Stimulated activated effector memory CD8-positive, alpha-beta T cell treated with anti-CD3 and anti-CD28 coated beads, Interleukin-12 subunit alpha, Interleukin-12 subunit beta, amount 100 ng/mL, for 72 hours (primary cell): ENCODE measurements at regions not wholly inside any gene's neighbourhood (a gene's known extent, or its start where the extent isn't known, plus 50 kb on each side); places are given as distances from the start of the nearest gene placed in this dataset.
"Not testable (repeated sequence)": the region's sequence is repeated elsewhere in the genome, so short reads cannot be mapped to it uniquely, and the experiment has no call there.

Source experiments
- ATAC-seq: fragments of 150-1000 bp; cut with Tn5 transposase; 2 replicates; pipeline ENCODE4 v1.10.0; 2021
- DNase-seq, 2 donors: peaks; one replicate each; pipeline ENCODE4 v3.0.0; 2021 to 2022; ENCODE audit warnings: low spot score in 2 of 2
- H3K27ac Mint-ChIP-seq: one replicate; pipeline ENCODE4 v1.8.0; 2022; ENCODE audit warnings: mild to moderate bottlenecking, mixed read lengths
- H3K36me3 Mint-ChIP-seq: one replicate; pipeline ENCODE4 v1.8.0; 2022; ENCODE audit warnings: mild to moderate bottlenecking, mixed read lengths
- H3K4me1 Mint-ChIP-seq: one replicate; pipeline ENCODE4 v1.8.0; 2022; ENCODE audit warnings: mixed read lengths
- H3K4me3 Mint-ChIP-seq: one replicate; pipeline ENCODE4 v1.8.0; 2022; ENCODE audit warnings: mild to moderate bottlenecking, mixed read lengths
- H3K9me3 Mint-ChIP-seq: one replicate; pipeline ENCODE4 v1.8.0; 2022; ENCODE audit warnings: mixed read lengths

DNA sequence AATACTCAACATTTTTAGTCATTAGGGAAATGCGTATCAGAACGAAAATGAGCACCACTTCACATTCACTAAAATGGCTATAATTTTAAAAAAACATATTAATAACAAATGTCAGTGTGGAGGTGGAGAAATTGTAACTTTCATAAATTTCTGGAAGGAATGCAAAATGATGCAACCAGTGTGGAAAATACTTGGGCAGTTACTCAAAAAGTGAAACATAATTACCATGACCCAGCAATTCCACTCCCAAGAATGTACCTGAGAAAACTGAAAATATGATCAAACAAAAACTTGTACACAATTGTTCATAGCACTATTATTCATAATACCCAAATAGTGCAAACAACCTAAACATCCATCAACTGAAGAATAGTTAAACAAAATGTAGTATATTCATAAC is 76.1 kb upstream of the FAM241A start:
- DNase-seq (no peak), ATAC-seq (no peak)
- no peaks in the 10 kb centered on the region for H3K36me3 Mint-ChIP-seq
- H3K4me1 Mint-ChIP-seq: no peaks in the 10 kb centered on the region
- H3K9me3 Mint-ChIP-seq: no peaks in the 10 kb centered on the region
- no peak overlapping the region for H3K27ac Mint-ChIP-seq
- no peak overlapping the region for H3K4me3 Mint-ChIP-seq

DNA sequence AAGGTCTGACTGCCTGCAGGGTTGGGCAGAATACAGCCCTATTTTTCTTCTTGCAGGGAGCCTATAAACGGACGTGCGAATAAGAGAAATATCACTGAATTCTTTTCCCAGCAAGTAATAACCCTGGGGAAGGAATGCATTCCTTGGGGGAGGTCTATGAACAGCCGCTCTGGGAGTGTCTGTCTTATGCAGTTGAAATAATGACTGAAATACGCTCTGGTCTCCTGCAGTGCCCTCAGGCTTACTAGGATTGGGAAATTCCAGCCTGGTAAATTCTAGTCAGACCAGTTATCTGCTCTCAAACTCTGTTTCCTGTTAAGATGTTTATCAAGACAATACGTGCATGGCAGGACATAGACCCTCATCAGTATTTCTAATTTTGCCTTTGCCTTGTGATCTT is 72.1 kb upstream of the FAM241A start:
- ATAC-seq (no peak), DNase-seq (no peak)
- Mint-ChIP-seq H3K4me3 (no peak overlapping the region), H3K9me3 (no peaks in the 10 kb centered on the region), H3K4me1 (no peaks in the 10 kb centered on the region), H3K36me3 (no peaks in the 10 kb centered on the region), H3K27ac (no peak overlapping the region)

DNA sequence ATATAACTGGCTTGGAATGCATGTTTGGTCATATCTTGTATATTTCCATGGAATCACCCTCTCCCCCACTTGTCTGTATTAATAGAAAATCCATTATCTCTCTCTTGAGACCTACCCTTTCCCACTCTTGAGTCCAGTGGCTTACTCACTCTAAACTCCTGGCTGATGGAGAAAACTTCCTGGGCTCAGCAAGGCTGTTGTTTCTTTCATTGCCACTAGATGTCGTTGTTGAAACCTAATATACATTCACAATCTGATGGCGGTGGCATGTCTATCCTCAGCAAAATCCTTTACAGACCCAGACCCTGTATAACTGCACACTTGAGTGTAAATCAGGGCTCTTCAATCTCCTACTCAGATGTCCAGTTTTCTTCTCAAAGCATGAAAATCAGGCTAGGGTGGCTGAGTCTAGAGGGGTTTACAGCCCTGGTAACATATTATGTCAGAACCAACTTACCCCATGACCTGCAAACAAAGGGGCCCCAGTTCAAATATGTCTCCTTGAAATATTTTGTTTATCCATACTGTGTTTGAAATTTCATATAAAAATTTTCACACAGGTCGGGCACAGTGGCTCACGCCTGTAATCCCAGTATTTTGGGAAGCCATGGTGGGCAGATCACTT is 70.0 kb upstream of the FAM241A start:
- Mint-ChIP-seq H3K36me3 (no peaks in the 10 kb centered on the region), H3K9me3 (no peaks in the 10 kb centered on the region), H3K27ac (no peak overlapping the region), H3K4me3 (no peak overlapping the region), H3K4me1 (no peaks in the 10 kb centered on the region)
- DNase-seq (peak in 1 of 2 donors; percentile 61), ATAC-seq (peak; percentile 63)

DNA sequence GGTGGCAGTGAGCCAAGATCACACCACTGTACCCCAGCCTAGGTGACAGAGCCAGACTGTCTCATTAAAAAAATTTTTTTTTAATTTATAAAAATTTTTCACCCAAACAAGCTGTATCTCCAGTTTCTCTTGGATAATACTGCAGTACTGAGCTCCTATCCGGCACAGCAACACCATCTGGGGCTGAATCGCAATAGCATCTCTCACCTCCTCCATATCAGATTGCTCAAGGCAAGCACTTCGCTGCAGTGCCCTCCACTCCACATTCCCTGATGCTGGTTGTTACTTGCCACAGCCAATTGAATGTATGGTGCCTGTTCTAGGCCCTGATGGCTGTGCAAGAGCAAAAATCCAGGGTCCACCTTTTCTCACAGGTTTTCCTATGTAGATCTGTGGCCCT is 69.3 kb upstream of the FAM241A start:
- no peak overlapping the region for H3K27ac Mint-ChIP-seq
- no peaks in the 10 kb centered on the region for H3K9me3 Mint-ChIP-seq
- H3K36me3 Mint-ChIP-seq: no peaks in the 10 kb centered on the region
- H3K4me3 Mint-ChIP-seq: no peak overlapping the region
- no peak for DNase-seq
- ATAC-seq: no peak
- H3K4me1 Mint-ChIP-seq: no peaks in the 10 kb centered on the region

DNA sequence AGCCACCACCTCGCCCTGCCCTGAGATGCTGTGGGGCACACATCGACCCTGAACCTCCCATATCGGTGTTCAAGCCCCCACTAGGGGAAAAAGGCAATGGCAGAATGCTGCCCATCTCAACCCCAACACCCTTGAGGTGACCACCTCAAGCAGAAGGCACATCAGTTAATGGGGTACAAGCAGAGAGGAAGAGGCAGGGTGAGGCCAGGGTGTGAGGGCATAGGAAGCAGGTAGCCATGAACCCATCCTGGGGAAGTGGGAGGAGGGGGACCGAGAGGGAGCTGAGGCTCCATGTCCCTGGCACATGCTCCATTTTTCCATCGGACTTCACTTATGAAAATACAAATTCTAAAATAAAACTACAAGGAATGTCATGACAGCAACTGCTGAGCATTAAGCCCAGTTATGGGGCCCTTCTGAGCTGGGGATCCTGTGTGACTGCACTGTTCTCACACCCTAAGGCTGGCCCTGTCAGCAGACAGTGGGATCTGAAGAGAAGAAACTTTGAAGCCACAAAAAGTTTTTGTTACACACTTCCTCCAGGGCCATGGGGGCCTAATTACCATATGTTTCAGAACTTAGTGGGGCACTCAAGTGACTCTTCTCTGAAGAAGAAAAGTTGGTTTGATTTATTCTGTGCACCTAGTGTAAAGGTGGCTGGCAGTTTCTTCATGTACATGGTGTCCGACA is 68.2 kb upstream of the FAM241A start:
- DNase-seq: no peak
- no peaks in the 10 kb centered on the region for H3K4me1 Mint-ChIP-seq
- H3K4me3 Mint-ChIP-seq: no peak overlapping the region
- no peaks in the 10 kb centered on the region for H3K9me3 Mint-ChIP-seq
- H3K27ac Mint-ChIP-seq: no peak overlapping the region
- peak; percentile 47 for ATAC-seq
- no peaks in the 10 kb centered on the region for H3K36me3 Mint-ChIP-seq

DNA sequence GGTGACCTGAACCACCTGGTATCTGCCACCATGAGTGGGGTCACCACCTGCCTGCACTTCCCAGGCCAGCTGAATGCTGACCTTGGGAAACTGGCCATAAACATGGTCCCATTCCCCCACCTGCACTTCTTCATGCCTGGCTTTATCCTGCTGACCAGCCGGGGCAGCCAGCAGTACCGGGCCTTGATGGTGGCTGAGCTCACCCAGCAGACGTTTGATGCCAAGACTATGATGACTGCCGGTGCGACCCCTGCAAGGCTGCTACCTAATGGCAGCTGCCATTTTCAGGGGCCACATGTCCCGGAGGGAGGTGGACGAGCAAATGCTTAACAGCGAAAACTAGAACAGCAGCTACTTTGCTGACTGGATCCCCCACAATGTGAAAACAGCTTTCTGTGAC is 67.5 kb upstream of the FAM241A start:
- H3K4me3 Mint-ChIP-seq: no peak overlapping the region
- no peak overlapping the region for H3K27ac Mint-ChIP-seq
- DNase-seq (no peak), ATAC-seq (peak; percentile 43)
- no peaks in the 10 kb centered on the region for H3K4me1 Mint-ChIP-seq
- no peaks in the 10 kb centered on the region for H3K9me3 Mint-ChIP-seq
- H3K36me3 Mint-ChIP-seq: no peaks in the 10 kb centered on the region

DNA sequence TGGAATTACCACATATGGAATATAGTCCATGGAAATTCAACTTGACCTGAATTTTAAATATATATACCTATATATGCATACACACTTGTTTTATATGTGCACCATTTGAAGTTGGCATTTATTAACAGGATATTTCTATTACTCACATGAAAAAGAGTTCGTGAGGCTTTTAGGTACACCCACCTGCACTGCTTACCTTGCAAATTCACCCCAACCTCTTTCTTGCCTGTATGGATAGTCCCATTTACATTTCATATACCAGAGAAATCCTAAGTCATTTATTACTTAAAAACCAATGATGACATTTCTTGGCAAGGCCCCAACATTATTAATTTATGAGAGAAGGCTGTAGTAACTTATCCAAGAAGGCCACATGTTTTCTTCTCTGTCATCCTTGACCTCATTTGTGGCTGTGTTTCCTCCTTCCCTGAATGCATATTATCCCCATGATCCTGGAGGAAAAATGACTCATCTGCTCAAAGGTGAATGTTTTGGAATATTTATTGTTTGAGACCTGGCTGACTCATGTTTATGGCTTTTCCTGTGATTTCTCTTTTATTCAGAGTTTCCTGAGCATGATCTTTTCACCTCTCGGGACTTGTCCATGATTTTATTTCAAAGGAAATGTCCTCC is 62.2 kb upstream of the FAM241A start:
- H3K27ac Mint-ChIP-seq: no peak overlapping the region
- no peak overlapping the region for H3K4me3 Mint-ChIP-seq
- H3K9me3 Mint-ChIP-seq: no peaks in the 10 kb centered on the region
- H3K4me1 Mint-ChIP-seq: no peaks in the 10 kb centered on the region
- no peaks in the 10 kb centered on the region for H3K36me3 Mint-ChIP-seq
- ATAC-seq: no peak
- DNase-seq: no peak

DNA sequence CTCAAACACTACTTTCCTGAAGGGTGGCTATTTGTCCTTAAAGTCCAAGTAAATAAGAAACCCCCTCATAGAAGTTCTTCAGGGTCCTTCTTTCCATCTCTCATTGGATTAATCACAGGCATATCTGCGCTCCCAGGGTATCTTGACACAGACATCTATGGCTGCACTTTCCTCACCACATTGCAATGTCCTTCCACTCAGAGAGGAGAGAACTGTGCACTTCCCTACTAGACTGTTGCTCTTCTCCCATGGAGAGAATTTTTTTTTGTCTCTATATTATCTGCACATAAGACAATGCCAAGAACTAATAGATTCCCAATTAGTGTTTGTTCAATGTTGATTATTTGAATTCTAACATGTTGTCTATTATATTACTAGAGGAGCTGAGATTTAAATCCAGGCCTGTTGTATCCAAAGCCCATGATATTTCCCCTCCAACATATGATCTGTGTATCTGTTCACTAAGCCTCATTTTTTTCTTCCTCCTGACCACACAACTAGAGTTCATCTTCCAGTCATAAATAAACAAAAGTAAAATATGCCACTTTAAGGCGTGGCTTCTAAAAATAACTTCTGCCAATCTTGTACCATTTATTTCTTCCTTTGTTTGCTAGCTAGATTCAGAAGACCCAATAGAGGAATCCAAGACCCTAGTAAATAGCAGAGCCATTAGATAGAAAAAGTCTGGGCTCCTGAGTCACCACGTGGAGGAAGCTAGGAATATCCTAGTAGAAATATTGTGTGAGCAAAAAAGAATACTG is 61.5 kb upstream of the FAM241A start:
- Mint-ChIP-seq H3K4me3 (no peak overlapping the region), H3K4me1 (no peaks in the 10 kb centered on the region), H3K36me3 (no peaks in the 10 kb centered on the region), H3K9me3 (no peaks in the 10 kb centered on the region), H3K27ac (no peak overlapping the region)
- DNase-seq (no peak), ATAC-seq (no peak)

DNA sequence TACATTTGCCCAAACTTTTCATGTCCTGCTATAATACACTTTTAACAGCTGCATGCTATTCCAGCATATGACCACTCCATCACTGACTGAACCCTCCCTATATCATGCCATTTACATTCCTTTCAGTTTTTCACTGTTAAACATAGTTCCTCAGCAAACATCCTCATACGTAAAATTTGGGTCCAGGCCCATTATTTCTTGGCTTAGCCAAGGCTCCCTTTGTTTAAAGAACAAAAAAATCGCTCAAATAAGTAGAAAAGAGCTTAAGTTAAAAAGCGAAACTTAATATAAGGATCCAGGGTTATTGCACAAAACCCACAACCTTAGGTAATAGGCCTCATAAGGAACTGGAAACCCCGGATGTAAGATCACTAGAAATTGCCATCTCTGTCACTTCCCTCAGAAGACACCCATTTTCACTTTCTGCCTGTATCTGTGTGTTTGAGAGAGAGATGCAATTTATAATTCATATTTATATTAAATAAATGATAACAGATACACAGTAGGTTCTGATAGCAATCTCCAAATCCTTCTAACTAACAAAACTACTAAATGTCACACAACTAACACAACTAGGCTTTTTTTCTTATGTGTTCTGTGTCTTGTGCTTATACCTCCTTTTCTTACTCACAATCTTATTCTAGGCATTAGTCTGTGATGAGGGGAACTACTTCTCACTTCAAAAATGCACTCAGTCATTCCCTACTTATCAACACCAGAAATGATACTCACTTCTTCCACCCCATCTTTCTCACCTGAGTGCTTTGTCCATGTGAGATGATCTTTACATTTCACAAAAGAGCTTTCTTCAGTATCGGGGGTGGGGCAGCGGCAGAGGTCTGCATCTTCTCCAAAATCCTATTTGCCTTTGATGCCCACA is 59.9 kb upstream of the FAM241A start:
- peak; percentile 44 for ATAC-seq
- Mint-ChIP-seq H3K36me3 (no peaks in the 10 kb centered on the region), H3K9me3 (no peaks in the 10 kb centered on the region), H3K27ac (no peak overlapping the region), H3K4me3 (no peak overlapping the region), H3K4me1 (no peaks in the 10 kb centered on the region)
- no peak for DNase-seq

DNA sequence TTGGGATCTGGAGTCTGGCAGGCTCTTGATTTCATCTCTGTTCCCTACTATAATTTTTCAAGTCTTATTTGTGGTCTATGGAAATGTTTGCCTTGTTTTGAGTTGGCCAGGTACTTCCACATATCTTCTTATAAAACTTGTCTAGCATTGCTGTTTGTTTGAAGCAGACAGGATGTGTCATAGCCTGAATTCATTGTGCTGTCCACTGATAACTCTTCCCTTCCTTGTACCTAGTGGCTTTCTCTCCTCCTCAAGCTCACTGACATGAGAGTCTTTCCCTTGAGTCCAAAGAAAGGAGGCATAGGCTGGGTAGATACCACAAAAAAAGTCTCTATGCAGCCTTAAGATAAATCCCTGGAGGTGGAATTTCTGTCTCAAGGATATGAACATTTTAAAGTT is 59.2 kb upstream of the FAM241A start:
- no peaks in the 10 kb centered on the region for H3K4me1 Mint-ChIP-seq
- no peaks in the 10 kb centered on the region for H3K36me3 Mint-ChIP-seq
- H3K4me3 Mint-ChIP-seq: no peak overlapping the region
- H3K27ac Mint-ChIP-seq: no peak overlapping the region
- ATAC-seq (no peak), DNase-seq (no peak)
- no peaks in the 10 kb centered on the region for H3K9me3 Mint-ChIP-seq

DNA sequence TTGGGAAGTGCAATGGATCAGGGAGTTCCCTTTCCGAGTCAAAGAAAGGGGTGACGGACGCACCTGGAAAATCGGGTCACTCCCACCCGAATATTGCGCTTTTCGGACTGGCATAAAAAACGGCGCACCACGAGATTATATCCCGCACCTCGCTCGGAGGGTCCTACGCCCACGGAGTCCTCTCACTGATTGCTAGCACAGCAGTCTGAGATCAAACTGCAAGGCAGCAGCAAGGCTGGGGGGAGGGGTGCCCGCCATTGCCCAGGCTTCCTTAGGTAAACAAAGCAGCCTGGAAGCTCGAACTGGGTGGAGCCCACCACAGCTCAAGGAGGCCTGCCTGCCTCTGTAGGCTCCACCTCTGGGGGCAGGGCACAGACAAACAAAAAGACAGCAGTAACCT is 58.6 kb upstream of the FAM241A start:
- not testable (repeated sequence) for H3K27ac Mint-ChIP-seq, H3K4me3 Mint-ChIP-seq, H3K4me1 Mint-ChIP-seq, DNase-seq, ATAC-seq, H3K9me3 Mint-ChIP-seq, H3K36me3 Mint-ChIP-seq

DNA sequence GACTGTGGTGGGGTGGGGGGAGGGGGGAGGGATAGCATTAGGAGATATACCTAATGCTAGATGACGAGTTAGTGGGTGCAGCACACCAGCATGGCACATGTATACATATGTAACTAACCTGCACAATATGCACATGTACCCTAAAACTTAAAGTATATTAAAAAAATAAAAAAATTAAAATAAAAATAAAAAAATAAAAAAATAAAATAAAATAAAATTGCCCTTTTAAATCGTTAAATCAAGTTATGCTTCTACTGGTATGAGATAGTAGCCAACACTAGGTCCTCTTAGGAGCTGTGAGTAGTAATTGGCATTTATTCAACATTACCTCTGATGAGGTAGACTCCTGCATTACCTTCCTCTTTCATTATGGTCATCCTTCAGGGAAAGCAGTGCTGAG is 52.9 kb upstream of the FAM241A start:
- not testable (repeated sequence) for H3K4me3 Mint-ChIP-seq, H3K9me3 Mint-ChIP-seq, H3K36me3 Mint-ChIP-seq, H3K4me1 Mint-ChIP-seq, H3K27ac Mint-ChIP-seq, DNase-seq, ATAC-seq

DNA sequence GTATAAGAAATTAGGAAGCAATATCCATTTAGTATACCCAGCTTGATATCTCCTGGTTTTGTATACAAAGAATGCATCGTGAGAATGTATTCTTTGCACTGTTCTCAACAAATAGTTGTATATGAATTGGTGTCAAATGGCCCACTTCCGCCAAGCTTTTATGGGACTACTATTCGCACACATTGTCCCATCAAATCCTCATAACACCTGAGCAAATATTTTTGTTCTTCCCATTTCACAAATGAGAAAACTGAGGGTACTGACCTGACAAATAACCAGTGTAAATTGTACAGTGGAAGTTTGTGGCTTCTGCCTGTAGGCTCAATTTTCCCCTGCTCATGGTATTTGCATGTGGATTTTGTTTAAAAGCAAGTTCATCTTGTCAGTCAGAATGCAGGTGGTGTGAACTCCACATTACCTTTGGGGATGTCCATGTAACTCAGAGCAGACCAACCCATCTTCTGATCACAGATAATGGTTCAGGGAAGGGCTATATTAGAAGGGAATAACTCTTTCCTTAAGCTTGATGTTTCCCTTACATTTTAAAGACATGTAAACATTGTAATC is 51.5 kb upstream of the FAM241A start:
- H3K27ac Mint-ChIP-seq: no peak overlapping the region
- no peaks in the 10 kb centered on the region for H3K36me3 Mint-ChIP-seq
- H3K4me1 Mint-ChIP-seq: no peaks in the 10 kb centered on the region
- DNase-seq: no peak
- ATAC-seq: no peak
- no peaks in the 10 kb centered on the region for H3K9me3 Mint-ChIP-seq
- no peak overlapping the region for H3K4me3 Mint-ChIP-seq

DNA sequence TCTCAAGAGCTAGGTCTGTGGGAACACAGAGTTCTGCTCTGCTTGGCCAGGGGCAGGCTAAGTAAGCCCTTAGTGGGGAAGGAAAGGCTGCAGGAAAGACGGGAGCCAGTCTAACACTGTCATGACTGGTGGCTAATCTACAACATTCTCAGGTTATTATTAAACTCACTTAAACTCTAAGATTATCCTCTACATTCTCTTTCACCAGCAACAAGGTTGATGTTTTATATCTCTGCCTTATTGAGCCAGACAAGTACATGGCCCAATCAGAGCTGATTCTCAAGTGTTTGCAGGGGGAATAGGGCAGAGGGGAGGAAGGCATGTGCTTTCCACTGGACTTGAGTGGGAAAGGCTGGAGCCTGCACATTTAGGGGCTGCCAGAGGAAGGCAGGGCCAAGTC is 50.9 kb upstream of the FAM241A start:
- Mint-ChIP-seq H3K36me3 (no peaks in the 10 kb centered on the region), H3K9me3 (no peaks in the 10 kb centered on the region), H3K27ac (no peak overlapping the region), H3K4me3 (no peak overlapping the region), H3K4me1 (no peaks in the 10 kb centered on the region)
- ATAC-seq (no peak), DNase-seq (no peak)
